ENCODE measurements at regions not wholly inside any gene's neighbourhood (a gene's known extent, or its start where the extent isn't known, plus 50 kb on each side); places are given as distances from the start of the nearest gene placed in this dataset.

DNA sequence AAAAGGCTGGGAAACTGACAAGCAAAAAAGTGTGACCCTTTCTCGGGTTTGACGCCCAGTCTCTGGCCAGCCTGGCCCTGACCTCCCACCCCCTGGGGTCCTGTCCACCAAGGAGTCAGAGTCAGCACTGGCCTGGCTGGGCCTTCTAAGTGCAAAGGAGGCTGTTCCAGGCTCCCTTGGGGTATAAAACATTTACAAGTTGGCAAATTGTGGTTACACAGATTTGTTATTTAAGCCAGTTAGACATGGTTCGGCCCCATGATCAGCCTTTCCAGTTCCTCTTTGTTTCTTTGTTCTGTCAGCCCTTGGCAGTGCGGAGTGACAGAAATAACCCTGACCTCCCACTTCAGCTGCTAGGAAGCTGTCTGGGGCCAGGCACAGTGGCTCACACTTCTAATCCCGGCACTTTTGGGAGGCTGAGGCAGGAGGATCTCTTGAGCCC lies 161.6 kb upstream of the RAB4A start:
- TF ChIP-seq RAD21 (conservative IDR thresholded peaks at IDR 0.05) (no peak), TAF1 (IDR thresholded peaks at IDR 0.05; ENCODE audit: low read depth) (no peak)
